HG03159 (cell line): ENCODE measurements at regions not wholly inside any gene's neighbourhood (a gene's known extent, or its start where the extent isn't known, plus 50 kb on each side); places are given as distances from the start of the nearest gene placed in this dataset.

Experiments
- ATAC-seq: cut with Tn5 transposase; IDR thresholded peaks from one replicate; pipeline ENCODE4 v1.9.1; 2021; ENCODE audit warnings: mild to moderate bottlenecking, moderate library complexity; ENCODE audit not compliant: unreplicated experiment

DNA sequence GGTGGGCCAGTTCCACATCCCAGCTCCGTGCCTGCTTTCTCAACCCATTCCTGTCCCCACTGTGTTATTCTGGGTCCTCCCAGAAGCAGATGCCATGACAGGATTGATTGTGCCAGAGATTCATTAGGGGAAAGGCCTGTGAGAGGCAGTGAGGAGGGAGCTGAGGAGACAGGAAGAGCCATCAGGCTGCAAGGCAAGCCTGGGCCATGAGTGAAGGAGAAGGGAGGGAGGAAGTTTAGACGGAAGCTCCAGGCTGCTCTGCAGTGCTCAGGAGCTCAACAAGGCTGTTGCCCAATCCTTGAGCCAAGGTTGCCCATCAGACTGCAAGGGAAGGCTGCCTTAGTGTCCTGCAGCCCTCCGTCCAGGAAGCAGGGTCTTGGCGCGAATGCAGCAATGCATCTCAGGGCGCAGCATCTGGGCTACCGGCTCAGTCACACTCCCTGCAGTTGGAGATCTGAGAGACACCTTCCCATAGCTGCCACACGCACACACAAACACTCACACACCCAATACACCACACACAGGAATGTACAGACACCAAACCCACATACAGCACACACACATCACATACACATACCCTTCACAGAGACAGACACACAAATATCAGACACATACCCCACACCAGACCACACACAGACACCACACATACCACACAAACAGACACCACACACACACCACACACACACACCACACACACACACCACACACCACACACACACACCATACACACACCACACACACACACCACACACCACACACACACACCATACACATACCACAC lies 139.5 kb upstream of the NDUFV2 start:
- ATAC-seq, result no peak

DNA sequence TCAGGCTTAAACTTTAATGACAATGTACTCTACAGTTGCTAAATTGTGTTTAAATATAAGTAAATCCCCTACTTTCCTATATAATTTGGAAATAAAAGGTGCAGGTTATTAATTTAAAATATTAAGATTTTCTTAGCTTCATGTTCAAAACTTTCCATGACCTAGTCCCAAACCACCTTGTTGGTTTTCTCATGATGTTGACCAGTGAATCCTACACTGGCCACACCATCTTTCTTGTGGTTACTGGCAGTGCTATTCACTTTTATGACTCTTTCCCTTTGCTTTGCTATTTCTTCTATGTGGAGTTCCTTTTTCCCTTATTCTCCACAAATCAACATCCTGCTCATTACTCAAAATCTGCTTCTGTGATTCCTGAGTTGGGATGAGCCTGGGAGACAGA lies 138.6 kb upstream of the NDUFV2 start:
- no peak for ATAC-seq

GRCh38 chr18:8965398-8965797 lies 137.1 kb upstream of the NDUFV2 start:
- no peak for ATAC-seq

DNA sequence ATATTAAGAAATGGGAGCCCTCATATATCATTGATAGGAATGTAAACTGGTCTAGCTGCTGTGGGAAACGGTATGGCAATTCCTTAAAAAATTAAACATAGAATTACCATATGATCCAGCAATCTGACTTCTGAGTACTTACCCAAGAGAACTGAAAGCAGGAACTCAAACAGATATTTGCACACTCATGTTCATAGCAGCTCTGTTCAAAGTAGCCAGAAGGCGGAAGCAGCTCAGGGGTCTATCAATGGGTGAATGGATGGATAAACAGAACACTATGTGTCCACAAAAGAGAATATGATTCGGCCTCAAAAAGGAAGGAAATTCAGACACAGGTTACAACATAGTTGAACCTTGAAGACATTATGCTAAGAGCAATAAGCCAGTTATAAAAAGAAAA lies 135.7 kb upstream of the NDUFV2 start:
- ATAC-seq, result no peak

- ATAC-seq, result no peak
These were observed 134.9 kb upstream of the NDUFV2 start for GRCh38 chr18:8967573-8967972.

DNA sequence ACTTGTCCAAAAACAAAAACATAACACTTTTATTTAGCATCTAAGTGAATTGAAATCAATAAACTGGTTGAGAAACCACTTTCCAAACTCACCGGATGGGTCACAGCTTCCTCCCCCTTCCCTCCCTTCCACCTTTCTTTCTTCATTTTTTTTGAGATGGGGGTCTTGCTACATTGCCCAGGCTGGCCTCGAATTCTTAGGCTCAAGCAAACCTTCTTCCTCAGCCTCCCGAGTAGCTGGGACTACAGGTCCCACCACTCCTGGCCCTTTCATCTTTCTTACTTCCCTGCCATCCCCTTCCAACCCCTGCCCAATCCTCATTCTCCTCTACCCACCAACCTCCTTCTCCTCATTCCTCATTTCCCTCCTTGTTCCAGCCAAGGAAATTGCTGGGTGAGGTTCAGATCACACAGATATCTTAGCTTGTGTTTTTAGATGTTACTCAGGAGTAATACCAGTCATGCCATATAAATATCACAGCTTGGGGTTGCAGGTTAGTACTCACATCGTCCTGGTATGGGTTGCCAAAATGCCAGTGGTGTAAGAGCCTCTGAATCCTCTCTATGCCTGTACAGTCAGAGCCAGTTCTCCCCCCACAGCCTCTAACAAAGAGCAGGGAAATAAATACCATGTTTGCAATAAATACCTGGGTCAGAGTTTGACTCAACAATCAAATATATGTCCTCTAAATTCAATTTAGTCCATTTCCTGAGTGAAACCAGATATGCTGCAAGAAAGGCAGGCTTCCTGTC lies 132.7 kb upstream of the NDUFV2 start:
- ATAC-seq, result no peak

- no peak for ATAC-seq
These were observed 131.7 kb upstream of the NDUFV2 start for GRCh38 chr18:8970843-8971242.

DNA sequence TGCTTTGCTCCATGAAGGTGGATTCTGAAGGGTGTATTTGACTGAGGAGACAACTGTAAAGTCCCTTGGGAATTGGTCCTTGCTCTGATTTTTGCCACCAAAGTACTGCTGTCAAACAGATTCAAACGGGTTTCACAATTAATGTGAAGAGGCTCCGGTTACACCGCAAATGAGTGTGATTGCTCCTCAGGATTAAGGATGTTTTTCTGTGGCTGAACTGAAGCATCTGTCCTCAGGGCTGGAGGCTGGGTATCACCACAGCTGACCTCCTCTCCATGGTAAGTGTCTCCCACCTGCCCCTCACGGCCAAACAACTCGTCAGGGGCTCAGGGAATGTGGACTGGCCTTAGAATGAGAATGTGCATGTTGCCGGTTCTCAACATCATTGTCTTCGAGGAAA lies 130.4 kb upstream of the NDUFV2 start:
- ATAC-seq, result no peak

GRCh38 chr18:8974279-8974678 lies 128.2 kb upstream of the NDUFV2 start:
- no peak for ATAC-seq

GRCh38 chr18:8974696-8975095 lies 127.8 kb upstream of the NDUFV2 start:
- no peak for ATAC-seq

DNA sequence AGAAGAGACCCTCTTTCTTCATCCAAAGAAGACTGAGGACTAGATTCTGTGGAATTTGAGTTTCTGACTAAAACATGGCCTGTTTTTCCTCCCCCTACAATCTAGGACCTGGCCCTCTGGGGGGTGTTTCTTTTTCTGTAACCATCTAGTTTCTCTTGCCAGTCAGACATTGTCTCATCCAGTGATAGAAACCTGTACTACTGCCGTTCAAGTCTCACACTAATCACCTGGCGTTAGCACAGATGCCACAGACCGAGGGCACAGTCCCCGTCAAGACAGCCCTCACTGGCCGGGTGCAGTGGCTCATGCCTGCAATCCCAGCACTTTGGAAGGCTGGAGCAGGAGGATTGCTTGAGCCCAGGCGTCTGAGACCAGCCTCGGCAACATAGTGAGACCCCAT lies 126.9 kb upstream of the NDUFV2 start:
- no peak for ATAC-seq

GRCh38 chr18:8976606-8977005 lies 125.9 kb upstream of the NDUFV2 start:
- ATAC-seq, result no peak

DNA sequence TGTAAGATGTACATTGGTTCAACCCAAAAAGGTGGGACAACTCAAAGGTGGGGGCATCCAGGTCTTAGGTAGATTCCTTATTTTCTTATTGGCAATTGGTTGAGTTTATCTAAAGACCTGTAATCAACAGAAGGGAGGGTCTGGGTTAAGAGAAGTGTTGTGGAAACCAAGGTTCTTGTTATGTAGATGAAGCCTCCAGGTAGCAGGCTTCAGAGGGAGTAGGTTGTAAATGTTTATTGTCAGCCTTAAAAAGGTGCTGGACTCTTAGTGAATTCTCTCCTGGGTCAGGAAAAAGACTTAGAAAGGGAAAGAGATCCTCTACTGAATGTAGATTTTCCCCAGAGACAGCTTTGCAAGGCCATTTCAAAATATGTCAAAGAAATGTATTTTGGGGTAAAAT lies 125.3 kb upstream of the NDUFV2 start:
- ATAC-seq, result no peak

GRCh38 chr18:8977701-8978100 lies 124.8 kb upstream of the NDUFV2 start:
- no peak for ATAC-seq

DNA sequence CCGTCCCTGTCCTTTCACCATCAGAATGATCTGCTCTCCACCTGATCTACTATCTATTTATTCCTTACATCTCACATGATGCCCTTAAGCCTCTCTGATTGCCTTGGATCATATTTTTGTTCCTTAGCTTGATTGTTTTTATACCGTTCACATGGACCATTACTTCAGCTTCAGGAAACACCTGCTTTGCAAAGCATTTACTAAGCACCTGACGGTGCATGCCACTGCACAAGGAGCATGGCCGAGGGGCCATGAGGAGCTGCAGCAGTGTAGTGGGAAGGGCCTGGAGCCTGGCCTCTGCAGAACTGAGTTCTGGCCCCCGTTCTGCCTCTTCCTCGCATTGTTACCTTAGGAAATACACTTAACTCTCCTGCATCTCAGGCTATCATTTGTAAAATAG lies 124.1 kb upstream of the NDUFV2 start:
- ATAC-seq, result no peak

DNA sequence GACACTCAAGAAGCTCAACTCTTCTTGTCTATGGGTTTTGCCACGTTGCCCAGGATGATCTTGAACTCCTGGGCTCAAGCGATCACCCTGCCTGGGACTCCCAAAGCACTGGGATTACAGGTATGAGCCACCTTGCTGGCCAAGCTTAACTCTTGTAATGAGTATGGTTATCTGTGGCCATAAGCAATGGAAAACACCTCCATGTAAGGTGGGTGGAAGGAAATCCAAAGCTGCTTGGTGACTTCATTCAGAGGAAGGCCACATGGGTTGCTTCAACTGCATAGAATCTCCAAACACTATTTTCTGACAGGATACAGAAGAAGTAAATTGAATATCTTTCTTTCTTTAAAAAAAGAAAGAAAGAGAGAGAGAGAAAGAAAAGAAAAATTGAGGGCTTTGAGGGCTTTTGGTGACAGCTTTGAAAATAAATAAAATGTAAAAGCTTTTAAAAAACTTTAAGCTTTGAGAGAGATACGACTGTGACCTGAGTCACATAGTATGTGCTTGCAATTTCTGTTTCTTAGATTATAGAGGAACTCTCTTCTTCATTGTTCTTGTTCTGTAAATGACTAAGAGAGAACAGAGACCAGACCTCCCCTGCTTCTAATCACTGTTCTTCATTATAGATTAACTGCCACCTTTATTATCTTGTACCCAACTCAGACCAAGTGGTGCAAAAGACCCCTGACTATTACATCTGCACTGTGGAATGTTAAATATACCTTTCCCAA lies 123.1 kb upstream of the NDUFV2 start:
- no peak for ATAC-seq

DNA sequence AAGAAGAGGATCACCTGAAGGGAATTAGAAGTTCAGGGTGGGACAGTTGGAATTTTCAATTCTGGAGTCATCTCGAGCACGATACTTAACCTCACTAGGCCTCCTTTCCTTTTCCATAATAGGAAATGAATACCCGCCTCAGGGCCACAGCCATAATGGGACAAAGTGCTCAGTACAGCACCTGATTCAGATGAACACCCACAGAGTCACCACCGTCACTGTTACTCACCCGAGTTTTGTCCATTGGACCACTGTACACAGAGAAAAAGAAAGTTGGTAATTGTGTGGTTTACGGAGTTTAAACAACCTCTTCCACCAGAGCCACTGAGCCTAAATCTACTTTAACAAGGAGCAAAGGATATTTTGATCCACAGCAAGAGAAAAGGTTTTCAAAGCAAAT lies 122.0 kb upstream of the NDUFV2 start:
- no peak for ATAC-seq

- ATAC-seq, result no peak
These were observed 121.6 kb upstream of the NDUFV2 start for GRCh38 chr18:8980918-8981317.

DNA sequence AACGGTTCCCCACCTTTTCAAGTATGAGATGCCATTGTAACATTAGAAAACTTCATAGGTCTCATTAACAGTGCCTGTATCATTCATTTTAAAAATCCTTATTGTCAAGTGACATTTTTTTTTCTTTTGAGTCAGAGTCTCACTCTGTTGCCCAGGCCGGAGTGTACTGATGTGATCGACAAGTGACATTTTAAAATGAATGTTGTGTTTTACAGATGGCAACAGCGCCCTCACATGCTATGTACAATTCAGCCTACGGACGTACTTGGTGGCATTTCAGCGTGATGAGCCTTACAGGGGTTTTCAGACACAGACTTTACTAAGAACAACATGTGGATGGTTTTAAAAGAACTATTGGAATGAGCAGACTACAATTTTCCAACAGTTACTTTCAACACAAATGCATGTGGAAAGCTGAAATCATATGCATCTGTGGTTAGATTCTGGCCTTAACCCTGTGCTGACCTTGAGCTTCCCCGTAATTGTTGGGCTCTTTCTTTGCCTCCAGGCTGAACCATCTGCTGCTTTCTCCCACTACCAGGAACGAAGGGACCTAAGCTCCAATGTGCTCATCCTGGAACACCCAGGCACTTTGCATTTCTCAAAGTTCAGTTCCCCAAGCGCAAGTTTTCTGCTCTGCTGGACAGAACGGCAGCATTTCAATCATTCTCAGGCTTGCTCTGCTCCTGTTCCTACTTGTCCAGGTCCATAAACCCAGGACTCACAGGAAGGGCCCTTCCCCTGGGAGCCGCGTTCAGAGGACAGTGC lies 119.9 kb upstream of the NDUFV2 start:
- ATAC-seq, result no peak

DNA sequence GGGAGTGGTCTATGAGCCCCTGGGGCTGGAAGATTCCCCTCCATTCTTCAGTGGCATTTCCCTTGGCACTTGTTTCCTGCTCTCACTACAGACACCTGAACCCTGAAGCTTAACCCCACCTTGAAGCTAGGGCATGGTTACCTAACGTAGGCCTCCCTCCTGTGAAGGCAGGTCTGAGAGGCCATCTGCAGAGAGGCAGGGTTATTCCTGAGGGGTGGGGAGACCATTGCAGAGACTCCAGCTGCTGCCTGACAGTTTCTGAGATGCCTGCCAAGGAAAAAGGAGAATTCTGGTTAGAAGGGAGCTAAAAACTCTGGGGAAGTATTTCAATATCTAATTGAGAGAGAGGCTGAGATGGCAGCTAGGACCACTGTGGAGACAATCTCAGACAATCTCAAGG lies 119.3 kb upstream of the NDUFV2 start:
- no peak for ATAC-seq

- no peak for ATAC-seq
These were observed 118.3 kb upstream of the NDUFV2 start for GRCh38 chr18:8984131-8984721.
